ENCODE measurements at regions not wholly inside any gene's neighbourhood (a gene's known extent, or its start where the extent isn't known, plus 50 kb on each side); places are given as distances from the start of the nearest gene placed in this dataset.

GRCh38 chr10:50992356-50992901, 81.9 kb upstream of the PRKG1 start:
- TF ChIP-seq CTCF (IDR thresholded peaks at IDR 0.05; ENCODE audit: borderline replicate concordance, extremely low read depth, low read length, poor library complexity, severe bottlenecking) (no peak), EZH2 (IDR thresholded peaks at IDR 0.05; ENCODE audit: borderline replicate concordance, low read depth, low read length, severe bottlenecking) (no peak)
